ENCODE measurements at regions not wholly inside any gene's neighbourhood (a gene's known extent, or its start where the extent isn't known, plus 50 kb on each side); places are given as distances from the start of the nearest gene placed in this dataset.

GRCh38 chr5:138639326-138639725 lies 64.1 kb upstream of the HSPA9 start (continued):
- no peak for TF ChIP-seq ZNF622 (IDR thresholded peaks at IDR 0.05)
- TF ChIP-seq STAT1 (conservative IDR thresholded peaks at IDR 0.05): no peak
- TF ChIP-seq ZNF274 (IDR thresholded peaks at IDR 0.05; ENCODE audit: insufficient read depth, insufficient read length): no peak
- no peak for TF ChIP-seq ZBTB4 (CRISPR knock-in tag; IDR thresholded peaks at IDR 0.05)
- TF ChIP-seq ETV6 (conservative IDR thresholded peaks at IDR 0.05 in 1 of 2, IDR thresholded peaks at IDR 0.05 in 1 of 2; ENCODE audit: borderline replicate concordance in 1 of 2, low read depth in 1 of 2): no peak
- TF ChIP-seq ZNF384 (IDR thresholded peaks at IDR 0.05; ENCODE audit: borderline replicate concordance, low read depth, low read length): no peak
- no peak for TF ChIP-seq CTCF (IDR thresholded peaks at IDR 0.05 in 2 of 3, conservative IDR thresholded peaks at IDR 0.05 in 1 of 3; ENCODE audit: control insufficient read depth in 2 of 3, extremely low read depth in 1 of 3, insufficient read depth in 1 of 3, low read depth in 3 of 3, low read length in 3 of 3)
- no peak for TF ChIP-seq CHD1 (IDR thresholded peaks at IDR 0.05; ENCODE audit: low read depth, low read length)

All from GM12878 (cell line).